ENCODE measurements at regions not wholly inside any gene's neighbourhood (a gene's known extent, or its start where the extent isn't known, plus 50 kb on each side); places are given as distances from the start of the nearest gene placed in this dataset.
"Not testable (repeated sequence)": the region's sequence is repeated elsewhere in the genome, so short reads cannot be mapped to it uniquely, and the experiment has no call there.

- not testable (repeated sequence) for TF ChIP-seq POLR2A, CTCF, EP300, POLR2AphosphoS5 (IDR thresholded peaks at IDR 0.05)
These were observed 95.4 kb upstream of the CRYM start for GRCh38 chr16:21373454-21373853.
